MM.1S (cell line): ENCODE measurements at regions not wholly inside any gene's neighbourhood (a gene's known extent, or its start where the extent isn't known, plus 50 kb on each side); places are given as distances from the start of the nearest gene placed in this dataset.

Experiments used
- EZH2 ChIP-seq: fragments of 300-600 bp; sonication (generic); optimal IDR thresholded peaks from 2 replicates; pipeline ENCODE3; 2017; ENCODE audit warnings: low read depth, mild to moderate bottlenecking, antibody characterized with exemption, low read length, mixed read lengths
- TF ChIP-seq, protein P1 (sequence below): fragments of 300-600 bp; sonication (generic); IDR thresholded peaks from 2 replicates; pipeline ENCODE4 v1.5.1; 2016; ENCODE audit warnings: antibody characterized with exemption, low read length, mixed read lengths

- TF ChIP-seq, protein P1, sequence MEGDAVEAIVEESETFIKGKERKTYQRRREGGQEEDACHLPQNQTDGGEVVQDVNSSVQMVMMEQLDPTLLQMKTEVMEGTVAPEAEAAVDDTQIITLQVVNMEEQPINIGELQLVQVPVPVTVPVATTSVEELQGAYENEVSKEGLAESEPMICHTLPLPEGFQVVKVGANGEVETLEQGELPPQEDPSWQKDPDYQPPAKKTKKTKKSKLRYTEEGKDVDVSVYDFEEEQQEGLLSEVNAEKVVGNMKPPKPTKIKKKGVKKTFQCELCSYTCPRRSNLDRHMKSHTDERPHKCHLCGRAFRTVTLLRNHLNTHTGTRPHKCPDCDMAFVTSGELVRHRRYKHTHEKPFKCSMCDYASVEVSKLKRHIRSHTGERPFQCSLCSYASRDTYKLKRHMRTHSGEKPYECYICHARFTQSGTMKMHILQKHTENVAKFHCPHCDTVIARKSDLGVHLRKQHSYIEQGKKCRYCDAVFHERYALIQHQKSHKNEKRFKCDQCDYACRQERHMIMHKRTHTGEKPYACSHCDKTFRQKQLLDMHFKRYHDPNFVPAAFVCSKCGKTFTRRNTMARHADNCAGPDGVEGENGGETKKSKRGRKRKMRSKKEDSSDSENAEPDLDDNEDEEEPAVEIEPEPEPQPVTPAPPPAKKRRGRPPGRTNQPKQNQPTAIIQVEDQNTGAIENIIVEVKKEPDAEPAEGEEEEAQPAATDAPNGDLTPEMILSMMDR, result no peak
- no peak for TF ChIP-seq EZH2
Observed at GRCh38 chr2:160963957-160964356, 196.3 kb upstream of the TANK start.
